Activated CD4-positive, alpha-beta T cell treated with anti-CD3 and anti-CD28 coated beads, Interleukin-10, Interleukin-2, amounts not matched to agents 100 ng/mL and 50 ng/mL, durations not matched to agents 16 hours and 8 hours (primary cell): ENCODE measurements at regions not wholly inside any gene's neighbourhood (a gene's known extent, or its start where the extent isn't known, plus 50 kb on each side); places are given as distances from the start of the nearest gene placed in this dataset.
"Not testable (repeated sequence)": the region's sequence is repeated elsewhere in the genome, so short reads cannot be mapped to it uniquely, and the experiment has no call there.

Experiments used
- DNase-seq: peaks from one replicate; pipeline ENCODE4 v3.0.0-alpha.2; 2020

DNA sequence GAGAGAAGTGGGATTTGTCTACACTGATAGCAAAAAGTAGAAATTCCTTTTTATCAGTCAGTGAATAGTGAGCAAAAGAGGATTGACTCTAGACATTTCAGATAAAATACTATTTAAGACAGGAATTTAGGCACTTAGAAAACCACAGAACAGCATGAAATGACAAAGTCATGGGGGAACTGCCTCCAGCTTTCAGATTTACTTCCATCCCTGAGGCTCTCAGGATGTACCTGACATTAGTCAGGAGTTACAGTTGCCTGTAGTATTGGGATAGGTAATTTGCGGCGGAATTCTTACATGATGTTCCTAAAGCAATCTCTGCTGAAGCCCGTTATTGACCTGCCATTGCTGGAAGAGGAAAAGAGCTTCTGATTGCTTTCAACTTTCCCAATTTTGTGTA lies 337.1 kb upstream of the MAP2 start:
- no peak for DNase-seq

DNA sequence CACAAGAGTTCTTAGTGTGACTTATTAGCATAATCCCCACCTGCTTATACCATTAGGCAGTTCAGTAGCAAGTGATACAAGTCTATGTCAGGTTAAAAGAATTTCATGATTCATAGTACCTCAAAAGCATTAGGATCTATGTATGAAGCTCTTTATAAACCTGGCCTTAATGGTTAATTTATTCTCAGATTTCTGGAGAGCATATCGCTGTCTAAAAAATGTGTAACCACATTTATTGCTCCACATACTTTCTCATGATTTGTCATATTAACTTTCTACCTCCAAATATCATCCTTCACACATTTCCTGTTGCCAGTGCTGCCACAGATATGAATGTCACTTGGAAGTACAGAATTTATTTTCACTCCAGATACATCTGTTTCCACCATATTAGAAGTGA lies 332.8 kb upstream of the MAP2 start:
- no peak for DNase-seq

DNA sequence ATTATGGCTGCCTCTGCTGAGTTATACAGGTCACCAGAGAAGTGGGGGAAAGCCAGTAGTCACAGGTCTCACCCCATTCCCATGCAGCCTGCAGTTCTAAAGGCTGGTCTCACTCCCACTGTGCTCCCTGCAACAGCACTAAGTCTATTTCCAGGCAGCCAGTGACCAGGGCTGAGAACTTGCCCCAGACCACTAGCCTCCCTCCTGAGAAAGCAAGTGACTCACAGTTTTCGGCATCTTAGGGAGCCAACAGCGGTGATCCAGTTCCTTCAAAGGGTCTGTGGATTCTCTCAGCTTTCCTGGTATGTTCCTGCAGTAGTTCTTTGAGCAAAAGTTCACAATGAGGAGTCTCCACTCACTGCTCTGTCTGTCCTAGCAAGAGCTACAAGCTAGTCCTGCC lies 329.6 kb upstream of the MAP2 start:
- DNase-seq, result no peak

GRCh38 chr2:209095432-209095831 lies 328.4 kb upstream of the MAP2 start:
- DNase-seq, result no peak

DNA sequence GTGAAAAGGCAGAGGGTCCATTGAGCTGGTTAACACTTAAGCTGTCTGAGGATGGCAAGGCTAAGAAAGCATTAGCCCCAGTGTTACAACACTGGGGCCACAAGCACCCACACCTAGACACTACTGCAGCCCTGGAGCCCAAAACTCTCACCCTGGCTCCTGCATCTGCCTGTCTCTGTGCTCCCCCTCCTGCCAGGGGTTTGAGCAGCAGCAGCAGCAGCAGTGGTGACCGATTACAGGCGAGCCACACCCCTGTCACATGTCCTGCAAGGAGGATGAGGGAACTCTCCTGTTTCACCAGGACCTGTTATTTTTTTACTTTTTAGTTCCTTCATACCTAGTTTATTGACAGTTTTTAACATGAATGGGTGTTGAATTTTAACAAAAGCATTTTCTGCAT lies 326.7 kb upstream of the MAP2 start:
- DNase-seq, result no peak

- no peak for DNase-seq
These were observed 321.5 kb upstream of the MAP2 start for GRCh38 chr2:209102319-209102718.

- DNase-seq, result no peak
These were observed 310.8 kb upstream of the MAP2 start for GRCh38 chr2:209113026-209113425.

DNA sequence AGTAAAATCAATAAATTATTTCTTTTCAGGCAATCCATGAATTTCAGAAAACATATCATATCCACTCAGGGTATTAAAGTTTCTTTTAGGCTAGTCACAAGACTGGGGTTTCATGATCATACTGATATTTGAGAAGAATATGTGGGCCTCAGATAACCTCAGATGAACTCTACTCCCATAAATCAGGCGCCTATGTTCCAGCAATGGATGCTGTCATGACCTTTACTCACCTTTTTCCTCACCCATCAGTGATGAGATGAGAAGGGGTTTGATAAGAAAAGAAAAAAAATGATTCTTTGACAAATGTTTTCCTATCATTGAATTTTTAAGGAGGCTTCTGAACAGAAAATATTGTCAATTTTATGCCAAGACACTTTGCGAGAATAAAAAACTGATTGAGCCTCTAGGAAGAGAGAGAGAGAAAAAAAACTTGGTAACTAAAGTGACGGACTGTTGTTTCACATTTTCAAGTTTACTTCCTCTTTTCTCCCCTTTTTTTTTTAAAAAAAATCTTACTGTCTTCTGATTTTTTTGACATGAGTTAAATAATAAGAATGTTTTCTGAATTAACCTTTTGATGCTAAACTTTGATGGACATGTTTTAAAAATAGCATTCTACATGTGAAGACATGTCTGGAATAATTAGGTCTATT lies 309.1 kb upstream of the MAP2 start:
- no peak for DNase-seq

GRCh38 chr2:209121691-209122090 lies 302.2 kb upstream of the MAP2 start:
- no peak for DNase-seq

DNA sequence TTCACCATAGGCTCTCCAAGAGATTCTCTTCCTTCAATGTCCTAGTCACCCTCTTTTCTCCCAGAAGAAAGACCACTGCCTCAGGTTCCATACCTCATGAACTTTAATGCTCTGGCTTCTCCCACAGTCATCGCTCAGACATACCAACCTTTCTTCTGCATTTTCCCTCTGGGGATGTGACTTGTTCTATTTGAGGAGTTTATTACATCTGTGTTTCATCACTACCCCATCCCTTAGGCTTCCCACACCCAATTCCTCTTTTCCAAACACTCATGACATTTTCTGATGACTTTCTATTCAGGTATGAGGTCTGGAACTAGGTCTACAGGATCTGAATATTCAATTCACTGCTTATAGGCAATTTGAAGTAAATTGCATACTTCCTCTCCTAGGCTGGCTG lies 298.6 kb upstream of the MAP2 start:
- DNase-seq, result no peak

DNA sequence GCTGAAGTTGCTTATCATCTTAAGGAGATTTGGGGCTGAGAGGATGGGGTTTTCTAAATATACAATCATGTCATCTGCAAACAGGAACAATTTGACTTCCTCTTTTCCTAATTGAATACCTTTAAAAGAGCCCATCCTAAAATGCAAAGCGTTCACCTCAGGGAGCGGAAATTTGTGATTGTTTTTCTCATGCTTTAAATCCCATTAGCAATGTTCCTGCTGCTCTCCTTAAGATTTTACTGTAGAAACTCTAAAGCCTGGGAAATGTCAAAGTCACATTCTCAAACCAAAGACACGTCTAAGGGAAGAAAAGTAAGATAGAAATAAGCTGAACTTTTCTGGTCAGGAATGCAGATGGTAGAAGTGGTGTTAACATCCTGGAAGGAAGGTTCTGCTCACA lies 285.8 kb upstream of the MAP2 start:
- no peak for DNase-seq

GRCh38 chr2:209141142-209141541 lies 282.7 kb upstream of the MAP2 start:
- DNase-seq, result no peak

GRCh38 chr2:209141818-209142217 lies 282.0 kb upstream of the MAP2 start:
- no peak for DNase-seq

DNA sequence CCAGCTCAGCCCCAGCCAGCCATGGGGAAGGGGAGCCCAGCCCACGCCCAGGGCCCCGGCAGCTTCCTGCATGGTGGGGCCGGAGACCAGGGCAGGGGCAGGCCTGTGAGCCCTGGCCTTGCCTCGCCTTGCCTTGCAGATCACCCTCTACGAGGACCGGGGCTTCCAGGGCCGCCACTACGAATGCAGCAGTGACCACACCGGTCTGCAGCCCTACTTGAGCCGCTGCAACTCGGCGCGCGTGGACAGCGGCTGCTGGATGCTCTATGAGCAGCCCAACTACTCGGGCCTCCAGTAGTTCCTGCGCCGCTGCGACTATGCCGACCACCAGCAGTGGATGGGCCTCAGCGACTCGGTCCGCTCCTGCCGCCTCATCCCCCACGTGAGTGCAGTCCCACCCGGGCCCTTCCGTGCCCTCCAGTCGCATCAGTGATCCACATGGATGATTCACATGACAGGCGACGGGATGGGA lies 278.6 kb upstream of the MAP2 start:
- not testable (repeated sequence) for DNase-seq

DNA sequence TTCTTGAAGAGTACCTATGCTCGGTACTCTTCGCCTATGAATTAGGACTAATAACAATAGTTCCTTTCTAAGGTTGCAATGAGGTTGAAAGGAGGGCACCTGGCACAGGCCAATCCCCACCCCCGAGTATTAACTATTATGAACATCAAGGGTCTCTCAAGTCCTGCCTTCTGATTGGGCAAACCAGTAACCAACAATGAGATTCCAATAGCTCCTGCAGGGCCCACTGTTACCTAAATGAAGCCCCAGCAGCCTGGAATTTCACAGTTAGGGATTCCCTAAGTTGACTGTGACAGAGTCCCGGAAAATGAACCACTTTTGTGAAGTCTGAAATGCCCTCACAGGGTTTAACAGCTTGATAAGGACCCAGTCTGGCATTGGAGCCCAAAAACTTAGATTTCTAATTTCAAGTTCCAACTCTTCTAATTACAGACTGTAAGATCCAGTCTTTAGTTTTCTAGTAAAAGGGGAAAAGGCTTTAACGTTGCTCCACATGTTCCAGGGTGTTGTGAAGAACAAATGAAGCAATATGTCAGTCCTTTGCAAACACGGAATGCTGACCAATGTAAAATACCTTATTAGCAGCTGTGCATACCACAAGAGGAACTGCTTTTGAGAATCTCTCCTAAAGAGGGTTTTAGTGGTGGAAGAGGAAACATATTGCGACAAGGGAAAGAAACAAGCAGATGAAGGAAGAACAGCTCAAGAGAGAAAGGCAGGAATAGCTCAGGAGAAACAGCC lies 277.7 kb upstream of the MAP2 start:
- no peak for DNase-seq

DNA sequence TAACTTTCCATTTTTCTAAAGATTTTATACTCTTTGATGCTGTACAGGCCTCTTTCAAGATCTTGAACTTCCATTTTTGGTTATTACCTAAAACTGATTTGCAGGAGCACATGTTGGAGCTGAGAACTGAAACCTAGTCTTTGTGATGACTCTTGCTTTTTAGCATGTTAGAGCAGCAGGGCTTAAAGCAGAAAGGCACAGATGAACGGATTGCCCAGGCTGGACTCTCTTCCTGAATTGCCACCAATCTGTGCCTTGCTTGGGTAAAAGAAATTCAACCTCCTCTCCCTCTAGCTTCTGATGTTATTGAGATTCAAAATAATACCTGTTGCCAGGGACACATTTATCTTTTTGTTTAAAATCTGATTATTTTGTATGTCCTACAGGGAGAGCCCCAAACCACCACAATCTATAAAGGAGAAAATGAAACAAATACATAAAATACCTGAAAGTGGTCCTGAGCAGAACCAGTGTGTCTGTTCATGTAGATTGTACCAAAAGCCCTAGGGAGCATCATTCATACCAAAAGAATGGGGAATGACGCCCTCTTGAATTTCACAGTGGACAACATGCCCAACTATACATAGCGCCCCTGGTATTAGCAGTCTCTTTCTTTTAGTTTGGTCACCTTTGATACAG lies 277.0 kb upstream of the MAP2 start:
- DNase-seq, result no peak

DNA sequence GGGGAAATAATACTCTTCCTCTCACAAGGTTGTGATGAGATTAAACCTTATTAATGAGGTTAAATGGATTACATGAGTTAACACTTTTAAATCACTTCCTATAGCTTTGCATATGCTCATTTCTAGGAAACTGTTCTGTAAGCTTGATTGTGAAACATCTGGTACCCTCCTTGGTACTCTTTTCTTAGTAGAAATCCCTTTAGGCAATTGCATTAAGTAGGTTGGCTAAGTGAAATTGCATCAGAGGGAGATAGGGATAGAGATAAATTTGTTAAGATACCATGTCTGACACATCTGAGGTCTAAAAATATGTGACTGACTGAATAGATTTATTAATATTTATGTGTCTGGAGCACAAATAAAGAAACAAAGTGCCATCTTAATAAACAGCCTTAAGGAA lies 275.9 kb upstream of the MAP2 start:
- no peak for DNase-seq

DNA sequence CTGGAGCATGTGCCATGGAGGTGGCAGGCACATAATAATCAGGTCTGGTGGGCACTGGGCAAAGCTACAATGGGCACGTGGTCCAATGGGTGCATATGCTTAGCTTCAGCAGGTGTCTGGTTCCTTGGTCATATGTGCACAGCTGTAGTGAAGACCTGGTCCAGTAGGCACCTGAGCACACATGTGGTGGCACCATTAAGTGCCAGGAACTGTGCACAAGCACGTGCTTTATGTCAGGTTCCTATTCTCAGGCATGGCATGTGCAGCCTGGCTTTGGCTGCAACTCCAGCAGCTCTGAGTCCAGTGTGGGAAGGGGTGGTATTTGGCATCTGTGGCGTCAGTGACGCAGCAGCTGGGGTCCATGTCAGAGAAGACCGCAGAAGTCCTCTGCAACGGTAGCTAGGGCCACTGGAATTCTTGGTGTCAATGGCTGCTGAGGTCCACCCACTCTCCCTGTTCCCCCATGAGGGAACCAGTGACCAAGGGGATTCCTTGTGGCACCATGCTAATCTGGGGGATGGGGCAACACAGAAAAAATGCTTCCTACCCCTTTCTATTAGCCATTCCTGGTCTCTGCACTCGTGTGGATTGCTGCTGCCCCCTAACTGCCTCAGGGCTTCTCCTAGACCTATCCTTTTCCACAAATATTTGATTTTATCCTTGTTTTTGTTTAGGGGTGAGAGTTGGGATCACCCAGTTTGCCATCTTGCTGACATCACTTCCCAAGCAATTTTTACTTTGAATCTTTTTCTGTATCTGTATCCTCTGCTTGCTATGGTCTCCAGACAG lies 262.9 kb upstream of the MAP2 start:
- DNase-seq, result no peak

GRCh38 chr2:209162129-209162528 lies 261.7 kb upstream of the MAP2 start:
- DNase-seq, result no peak

GRCh38 chr2:209181984-209182383 lies 241.9 kb upstream of the MAP2 start:
- DNase-seq, result no peak

DNA sequence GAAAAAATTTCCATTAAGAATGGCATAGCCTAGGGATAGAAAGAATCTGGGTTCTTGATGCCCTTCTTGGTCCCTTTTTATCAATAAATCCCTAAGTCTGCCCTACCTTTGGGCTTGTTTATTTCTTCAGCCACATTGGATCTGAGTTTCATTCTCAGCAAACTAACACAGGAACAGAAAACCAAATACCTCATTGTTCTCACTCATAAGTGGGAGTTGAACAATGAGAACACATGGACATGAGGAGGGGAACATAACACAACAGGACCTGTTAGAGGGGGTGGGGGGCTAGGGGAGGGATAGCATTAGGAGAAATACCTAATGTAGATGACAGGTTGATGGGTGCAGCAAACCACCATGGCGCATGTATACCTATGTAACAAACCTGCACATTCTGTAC lies 237.0 kb upstream of the MAP2 start:
- not testable (repeated sequence) for DNase-seq

GRCh38 chr2:209189893-209190292 lies 234.0 kb upstream of the MAP2 start:
- peak; percentile 1 for DNase-seq

- no peak for DNase-seq
These were observed 232.7 kb upstream of the MAP2 start for GRCh38 chr2:209191139-209191538.
